HG02981 (cell line): ENCODE measurements at regions not wholly inside any gene's neighbourhood (a gene's known extent, or its start where the extent isn't known, plus 50 kb on each side); places are given as distances from the start of the nearest gene placed in this dataset.

Source experiments
- ATAC-seq: cut with Tn5 transposase; IDR thresholded peaks from one replicate; pipeline ENCODE4 v1.9.1; 2021; ENCODE audit warnings: mild to moderate bottlenecking, moderate library complexity; ENCODE audit not compliant: unreplicated experiment

- no peak for ATAC-seq
Measured at GRCh38 chr18:72470391-72470790, 73.8 kb downstream of the CBLN2 start.

- ATAC-seq = no peak
Measured at GRCh38 chr18:72468021-72468710, 76.0 kb downstream of the CBLN2 start.

DNA sequence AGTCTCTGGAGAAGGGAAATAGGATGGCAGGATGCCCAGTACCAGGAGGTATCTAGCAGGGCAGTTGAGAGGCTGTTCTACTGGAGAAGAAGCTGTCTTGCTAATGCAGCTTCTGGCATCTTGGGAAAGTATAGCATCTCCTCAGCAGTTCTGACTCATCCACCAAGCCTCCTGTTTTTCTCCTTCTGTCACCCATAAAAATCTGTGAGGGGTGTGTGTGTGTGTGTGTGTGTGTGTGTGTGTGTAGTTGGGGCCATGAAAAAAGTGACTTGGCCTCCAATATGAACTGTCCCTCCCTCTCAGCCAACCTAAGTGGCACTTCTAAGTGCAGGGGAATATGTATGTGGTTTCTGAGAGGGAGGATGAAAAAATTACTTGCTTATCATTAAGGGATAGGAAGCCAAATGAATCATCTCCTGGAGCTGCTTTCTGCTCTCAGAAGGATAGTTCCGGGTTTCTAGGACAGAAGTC, 83.9 kb downstream of the CBLN2 start:
- ATAC-seq = no peak

DNA sequence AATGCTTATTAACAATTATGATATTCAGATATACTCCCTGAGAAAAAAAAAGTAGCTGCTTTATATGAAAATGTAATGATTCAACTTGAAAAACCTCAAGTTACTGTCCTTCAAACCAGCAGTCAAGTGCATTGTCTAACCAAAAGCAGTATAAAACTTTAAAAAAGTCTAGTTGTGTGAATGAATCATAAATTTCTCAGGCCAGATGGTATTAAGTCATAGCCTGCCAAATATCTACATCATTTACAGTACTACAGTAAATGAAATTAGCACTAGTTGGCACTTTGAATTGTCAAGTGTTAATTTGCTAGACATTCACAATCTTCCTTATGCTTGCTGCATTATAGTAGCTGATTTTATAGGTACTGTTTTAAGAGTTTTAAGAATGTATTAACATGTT, 85.9 kb downstream of the CBLN2 start:
- ATAC-seq = no peak

GRCh38 chr18:72456802-72457201, 87.3 kb downstream of the CBLN2 start:
- no peak for ATAC-seq

DNA sequence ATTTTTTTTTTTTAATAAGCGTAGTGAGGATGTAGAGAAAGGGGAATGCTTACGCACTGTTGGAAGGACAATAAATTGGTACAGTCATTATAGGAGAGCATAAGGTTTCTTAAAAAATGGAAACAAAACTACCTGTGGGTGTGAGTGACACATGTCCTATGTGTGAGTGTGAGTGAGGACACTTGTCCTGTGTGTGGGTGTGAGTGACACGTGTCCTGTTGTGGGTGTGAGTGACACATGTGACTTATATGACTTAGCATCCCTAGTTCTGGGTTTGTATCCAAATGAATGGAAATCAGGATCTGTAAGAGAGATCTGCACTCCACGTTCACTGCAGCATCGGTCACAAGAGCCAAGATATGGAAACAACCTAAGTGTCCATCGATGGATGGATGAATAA, 91.8 kb downstream of the CBLN2 start:
- ATAC-seq = no peak

- no peak for ATAC-seq
Measured at GRCh38 chr18:72444798-72445155, 99.4 kb downstream of the CBLN2 start.

DNA sequence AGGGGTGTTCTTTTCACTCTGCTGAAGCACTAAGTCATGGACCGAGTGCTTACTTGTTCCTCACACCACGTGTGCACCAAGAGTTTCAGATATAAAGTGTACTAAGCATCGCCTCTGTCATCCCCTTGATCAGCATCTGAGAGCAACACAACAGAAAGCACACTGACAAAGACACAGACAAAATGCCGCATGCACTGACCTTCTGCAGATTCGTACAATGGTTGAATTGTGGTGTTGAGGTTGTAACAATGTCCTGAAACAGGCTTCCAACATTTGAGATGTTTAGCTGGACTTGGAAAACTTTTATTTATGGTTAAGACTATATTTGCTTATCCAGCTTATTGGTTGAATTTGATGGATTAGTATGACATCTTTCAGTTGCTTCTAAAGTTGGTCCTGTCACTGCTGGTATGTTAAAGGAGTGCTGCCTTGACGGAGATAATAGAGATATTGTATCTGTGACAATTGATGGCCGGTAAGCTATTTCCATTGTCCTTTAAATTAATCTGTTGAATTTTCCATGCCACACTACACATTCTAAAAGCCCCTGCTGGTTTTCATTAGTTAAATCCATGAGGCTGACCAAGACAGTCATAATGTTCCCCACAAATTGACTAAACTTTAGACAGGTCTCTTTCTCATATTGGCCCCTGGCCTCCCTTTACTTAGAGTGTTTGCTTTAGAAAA, 99.9 kb downstream of the CBLN2 start:
- no peak for ATAC-seq

DNA sequence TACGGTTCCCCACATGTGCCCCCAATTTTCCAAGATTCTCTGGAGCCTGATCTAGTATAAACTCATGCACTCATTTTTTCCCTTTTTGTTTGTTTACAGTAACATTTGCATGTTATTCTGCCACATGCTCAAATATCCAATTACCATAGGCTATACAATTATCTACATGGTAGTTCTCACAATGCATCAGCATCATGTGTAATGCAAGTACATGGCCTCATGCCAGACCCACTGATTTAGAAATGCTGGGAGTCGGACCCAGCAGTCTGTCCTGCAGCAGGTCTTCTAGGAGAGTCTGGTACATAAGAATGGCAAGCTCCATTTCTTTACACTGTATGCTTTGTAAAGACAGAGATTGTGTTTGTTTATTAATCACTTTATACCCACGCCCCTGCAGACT, 107.7 kb downstream of the CBLN2 start:
- no peak for ATAC-seq

DNA sequence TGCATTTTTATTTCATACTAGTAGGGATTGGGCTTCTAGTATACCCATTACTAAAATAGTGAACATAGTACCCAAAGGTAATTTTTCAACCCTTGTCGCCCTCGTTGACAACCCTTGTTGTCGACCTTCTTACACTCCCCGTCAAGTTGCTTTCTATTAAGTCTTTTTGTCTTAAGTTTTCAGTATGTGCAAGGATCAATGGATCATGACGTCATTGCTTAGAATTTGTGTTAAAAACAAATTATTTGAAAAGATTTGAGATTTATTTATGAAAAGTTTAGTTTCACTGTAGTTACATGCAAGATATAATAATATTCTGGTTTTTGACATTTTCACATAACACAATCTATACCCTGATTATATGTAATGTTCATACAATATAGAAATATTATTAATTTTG, 110.4 kb downstream of the CBLN2 start:
- ATAC-seq = no peak

- ATAC-seq = no peak
Measured at GRCh38 chr18:72427721-72428120, 116.4 kb downstream of the CBLN2 start.

DNA sequence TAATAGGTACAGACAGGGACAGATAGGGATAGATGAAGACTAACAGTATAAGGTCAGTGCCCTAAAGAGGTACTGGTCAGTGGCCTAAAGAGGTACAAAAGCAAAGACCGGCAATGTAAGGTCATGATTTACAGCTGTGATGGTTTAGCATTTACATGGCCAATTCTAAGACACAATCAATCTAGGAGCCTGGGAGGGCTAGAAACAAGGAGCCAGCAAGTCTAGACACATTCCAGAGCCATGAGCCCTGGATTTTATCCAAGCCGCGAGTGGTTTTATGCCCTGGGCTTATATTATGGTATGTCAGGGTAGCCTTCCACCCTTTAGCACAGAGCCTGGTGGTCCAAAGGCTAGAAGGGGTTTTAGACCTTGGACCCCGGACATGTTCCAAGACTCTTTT, 124.2 kb downstream of the CBLN2 start:
- ATAC-seq = no peak

- no peak for ATAC-seq
Measured at GRCh38 chr18:72412927-72413326, 131.2 kb downstream of the CBLN2 start.

DNA sequence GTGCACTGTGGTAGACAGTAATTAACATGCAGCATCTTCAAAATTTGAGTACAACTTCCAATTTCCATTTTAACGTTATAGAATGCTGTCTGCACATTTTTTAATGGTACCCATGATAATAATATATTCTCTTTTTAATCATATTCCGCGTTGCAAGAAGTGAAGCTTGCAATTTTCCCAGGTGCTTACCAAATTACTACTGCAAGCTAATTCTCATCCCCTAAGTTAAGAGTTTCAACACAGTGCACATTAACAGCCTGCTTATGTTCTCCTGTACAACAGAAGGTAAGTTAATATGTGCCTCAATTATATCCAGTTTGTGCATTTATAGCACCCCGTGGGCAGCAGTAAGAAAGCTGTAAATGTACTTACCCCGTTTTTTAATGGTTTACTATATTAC, 132.9 kb downstream of the CBLN2 start:
- no peak for ATAC-seq

- no peak for ATAC-seq
Measured at GRCh38 chr18:72410399-72410798, 133.7 kb downstream of the CBLN2 start.

GRCh38 chr18:72409903-72410302, 134.2 kb downstream of the CBLN2 start:
- ATAC-seq = no peak

DNA sequence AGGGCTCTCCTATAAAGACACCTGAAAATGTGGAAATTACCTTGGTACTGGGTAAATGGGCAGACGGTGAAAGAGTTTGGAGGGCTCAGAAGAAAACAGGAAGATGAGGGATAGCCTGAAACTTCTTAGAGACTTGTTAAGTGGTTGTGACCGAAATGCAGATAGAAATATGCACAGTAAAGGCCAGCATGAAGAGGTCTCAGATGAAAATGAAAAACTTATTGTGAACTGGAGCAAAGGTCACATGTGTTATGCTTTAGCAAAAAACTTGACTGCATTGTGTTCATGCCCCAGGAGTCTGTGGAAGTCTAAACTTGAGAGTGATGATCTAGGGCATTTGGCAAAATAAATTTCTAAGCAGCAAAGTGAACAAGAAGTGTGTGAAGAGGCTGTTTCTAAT, 137.1 kb downstream of the CBLN2 start:
- ATAC-seq = no peak

DNA sequence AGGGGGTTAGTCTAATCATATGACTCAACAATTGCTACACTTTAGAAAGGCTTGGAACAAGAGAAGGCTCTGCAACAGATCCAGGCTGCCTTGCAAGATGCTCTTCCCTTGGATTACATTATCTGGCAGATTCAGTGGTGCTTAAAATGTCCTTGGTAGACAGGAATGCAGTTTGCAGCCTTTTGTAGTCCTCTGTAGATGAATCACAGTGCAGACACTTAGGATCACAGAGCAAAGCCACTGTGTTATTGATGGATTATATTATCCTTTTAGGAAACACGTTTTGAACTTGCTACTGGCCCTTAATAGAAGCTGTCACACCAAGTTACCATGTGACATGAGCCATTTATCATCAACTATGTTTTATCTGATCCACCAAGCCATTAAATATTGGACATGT, 152.2 kb downstream of the CBLN2 start:
- no peak for ATAC-seq

DNA sequence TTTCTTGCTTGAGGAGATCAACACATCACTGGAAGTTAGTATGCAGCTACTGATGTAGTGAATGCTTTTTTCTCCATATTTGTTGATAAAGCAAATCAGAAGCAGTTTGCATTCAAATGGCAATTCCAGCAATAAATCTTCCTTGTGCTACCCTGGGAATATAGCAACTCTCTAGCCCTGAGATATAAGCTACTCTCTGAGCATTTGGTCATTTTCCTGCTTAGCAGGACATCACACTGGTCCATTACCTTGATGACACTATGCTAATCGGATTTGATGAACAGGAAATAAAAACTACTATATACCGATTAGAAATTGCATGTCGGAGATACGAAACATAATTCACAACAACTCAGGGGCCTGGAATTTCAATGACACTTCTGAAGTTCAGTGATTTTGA, 152.7 kb downstream of the CBLN2 start:
- no peak for ATAC-seq

GRCh38 chr18:72378016-72378415, 166.1 kb downstream of the CBLN2 start:
- ATAC-seq = no peak

GRCh38 chr18:72376256-72376655, 167.9 kb downstream of the CBLN2 start:
- no peak for ATAC-seq

GRCh38 chr18:72375618-72376017, 168.5 kb downstream of the CBLN2 start:
- ATAC-seq = no peak

DNA sequence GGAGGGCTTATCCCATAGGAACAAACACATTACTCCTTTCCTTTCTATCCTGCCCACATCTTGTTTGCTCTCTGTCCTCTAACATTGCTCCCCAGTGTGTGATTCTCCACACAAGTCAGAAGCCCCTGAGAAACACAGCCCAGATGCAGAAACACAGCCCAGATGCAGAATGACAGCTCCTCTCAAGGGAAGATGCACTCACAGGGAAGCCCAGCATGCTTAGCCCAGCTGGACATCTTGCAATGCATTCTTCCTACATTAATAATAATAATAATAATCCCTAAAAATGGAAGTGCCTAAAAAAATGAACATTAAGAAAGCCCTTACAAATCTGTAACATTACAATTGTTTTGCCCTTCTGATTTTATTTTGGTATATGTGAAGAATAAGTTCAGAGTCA, 172.1 kb downstream of the CBLN2 start:
- no peak for ATAC-seq
